Type B pancreatic cell (in vitro differentiated cells): ENCODE measurements at regions not wholly inside any gene's neighbourhood (a gene's known extent, or its start where the extent isn't known, plus 50 kb on each side); places are given as distances from the start of the nearest gene placed in this dataset.
A peak's percentile ranks its signal among the peaks of the same experiment; 100 is the strongest.

Source experiments
- DNase-seq: peaks from one replicate; pipeline ENCODE4 v3.0.0; 2021; ENCODE audit warnings: mixed read lengths; ENCODE audit not compliant: unreplicated experiment; ENCODE audit errors: extremely low spot score
- H3K27ac Mint-ChIP-seq: 2 replicates; pipeline ENCODE4 v1.8.0; 2021; ENCODE audit warnings: mild to moderate bottlenecking, mixed read lengths
- H3K27me3 Mint-ChIP-seq: 2 replicates; pipeline ENCODE4 v1.8.0; 2021; ENCODE audit warnings: mixed read lengths
- H3K36me3 Mint-ChIP-seq: 2 replicates; pipeline ENCODE4 v1.8.0; 2021; ENCODE audit warnings: mixed read lengths
- H3K4me1 Mint-ChIP-seq: one replicate; pipeline ENCODE4 v1.8.0; 2021; ENCODE audit warnings: mixed read lengths; ENCODE audit not compliant: unreplicated experiment
- H3K4me3 Mint-ChIP-seq: 2 replicates; pipeline ENCODE4 v1.8.0; 2021; ENCODE audit warnings: mild to moderate bottlenecking, mixed read lengths
- H3K9me3 Mint-ChIP-seq: 2 replicates; pipeline ENCODE4 v1.8.0; 2021; ENCODE audit warnings: mixed read lengths
- TF ChIP-seq, protein P1 (sequence below): fragments of 200-600 bp; sonication (generic); conservative IDR thresholded peaks from 2 replicates; pipeline ENCODE4 v1.5.0; 2021; ENCODE audit warnings: antibody characterized with exemption, mild to moderate bottlenecking

DNA sequence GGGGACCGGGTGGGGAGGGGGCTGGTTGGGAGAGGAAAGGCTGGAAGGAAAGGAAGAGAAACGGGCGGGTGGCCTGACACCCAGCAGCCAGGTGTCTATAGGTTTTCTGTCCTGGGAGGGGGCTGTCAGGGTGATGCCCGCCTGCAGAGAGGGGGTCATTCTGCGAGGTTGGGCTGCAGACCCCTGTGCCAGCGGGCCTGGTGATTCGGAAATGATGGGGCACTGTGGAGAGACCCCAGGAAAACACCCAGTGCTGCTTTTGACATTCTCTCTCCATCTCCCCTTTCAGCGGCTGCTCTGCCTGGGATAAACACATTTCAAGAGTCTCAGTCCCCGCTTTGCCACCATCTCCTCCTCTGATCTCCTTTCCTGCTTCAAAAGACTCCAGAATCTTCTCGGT is 168.5 kb upstream of the RTL1 start:
- Mint-ChIP-seq H3K36me3 (no peaks in the 10 kb centered on the region), H3K9me3 (no peaks in the 10 kb centered on the region), H3K27me3 (peaks cover 20% of the 10 kb centered on the region), H3K27ac (peak overlapping the region; percentile 53), H3K4me3 (no peak overlapping the region), H3K4me1 (peaks cover 17% of the 10 kb centered on the region)
- TF ChIP-seq, protein P1, sequence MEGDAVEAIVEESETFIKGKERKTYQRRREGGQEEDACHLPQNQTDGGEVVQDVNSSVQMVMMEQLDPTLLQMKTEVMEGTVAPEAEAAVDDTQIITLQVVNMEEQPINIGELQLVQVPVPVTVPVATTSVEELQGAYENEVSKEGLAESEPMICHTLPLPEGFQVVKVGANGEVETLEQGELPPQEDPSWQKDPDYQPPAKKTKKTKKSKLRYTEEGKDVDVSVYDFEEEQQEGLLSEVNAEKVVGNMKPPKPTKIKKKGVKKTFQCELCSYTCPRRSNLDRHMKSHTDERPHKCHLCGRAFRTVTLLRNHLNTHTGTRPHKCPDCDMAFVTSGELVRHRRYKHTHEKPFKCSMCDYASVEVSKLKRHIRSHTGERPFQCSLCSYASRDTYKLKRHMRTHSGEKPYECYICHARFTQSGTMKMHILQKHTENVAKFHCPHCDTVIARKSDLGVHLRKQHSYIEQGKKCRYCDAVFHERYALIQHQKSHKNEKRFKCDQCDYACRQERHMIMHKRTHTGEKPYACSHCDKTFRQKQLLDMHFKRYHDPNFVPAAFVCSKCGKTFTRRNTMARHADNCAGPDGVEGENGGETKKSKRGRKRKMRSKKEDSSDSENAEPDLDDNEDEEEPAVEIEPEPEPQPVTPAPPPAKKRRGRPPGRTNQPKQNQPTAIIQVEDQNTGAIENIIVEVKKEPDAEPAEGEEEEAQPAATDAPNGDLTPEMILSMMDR: no peak
- DNase-seq: peak; percentile 48

DNA sequence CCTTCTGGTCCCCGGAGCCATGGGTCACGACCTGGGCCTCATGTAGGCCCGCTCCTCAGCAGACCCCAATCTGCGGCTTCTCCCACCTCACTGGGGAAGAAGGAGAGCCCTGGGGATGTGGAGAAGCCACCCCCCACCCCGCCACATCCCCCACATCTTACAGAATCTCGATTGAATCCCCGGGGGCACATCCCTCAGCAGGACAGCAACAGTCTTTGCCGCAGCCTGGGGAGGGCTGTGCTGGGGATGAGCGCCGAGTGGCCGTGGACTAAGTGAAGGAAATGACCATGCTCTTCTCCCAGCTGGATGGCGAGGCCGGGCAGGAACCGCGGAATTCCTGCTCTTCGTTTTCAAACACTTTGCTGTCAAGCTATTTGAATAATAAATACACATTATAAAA is 169.0 kb upstream of the RTL1 start:
- TF ChIP-seq, protein P1: no peak
- Mint-ChIP-seq H3K4me1 (peaks cover 17% of the 10 kb centered on the region), H3K9me3 (no peaks in the 10 kb centered on the region), H3K4me3 (no peak overlapping the region), H3K27me3 (peaks cover 24% of the 10 kb centered on the region), H3K36me3 (no peaks in the 10 kb centered on the region), H3K27ac (no peak overlapping the region)
- DNase-seq: peak; percentile 62

DNA sequence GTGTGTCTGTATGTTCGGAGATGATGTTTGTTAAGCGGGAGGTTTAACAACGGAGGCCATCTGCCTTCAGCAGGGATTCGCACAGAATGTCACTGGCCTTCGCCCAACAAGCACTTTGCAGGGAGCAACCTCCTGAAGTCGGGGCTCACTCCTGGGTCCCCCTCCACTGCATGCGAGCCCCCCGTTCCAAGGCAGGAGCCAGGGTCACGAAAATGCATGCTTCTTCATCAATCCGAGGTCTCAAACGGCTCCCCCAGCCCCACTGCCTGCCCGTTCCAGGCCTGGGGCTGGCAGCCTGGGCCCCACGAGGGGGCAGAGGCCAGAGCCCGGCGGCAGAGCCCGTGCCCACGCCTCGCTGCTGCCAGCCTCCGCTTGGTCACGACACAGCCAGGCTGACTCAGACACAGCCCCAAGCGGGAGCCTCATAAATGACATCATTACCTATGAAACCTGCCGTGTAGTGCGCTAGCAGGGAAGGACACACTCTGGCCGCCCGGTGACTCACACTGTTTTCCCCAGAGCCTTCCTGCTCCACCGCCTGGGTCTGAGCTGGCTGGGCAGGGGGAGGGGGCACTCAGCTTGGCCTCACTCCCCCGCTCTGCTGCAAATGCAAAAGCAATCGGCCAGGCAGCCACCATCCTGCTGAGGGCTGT is 169.5 kb upstream of the RTL1 start:
- peak; percentile 76 for DNase-seq
- H3K9me3 Mint-ChIP-seq: no peaks in the 10 kb centered on the region
- peaks cover 21% of the 10 kb centered on the region for H3K27me3 Mint-ChIP-seq
- TF ChIP-seq, protein P1: no peak
- peaks cover 13% of the 10 kb centered on the region for H3K4me1 Mint-ChIP-seq
- no peak overlapping the region for H3K4me3 Mint-ChIP-seq
- H3K27ac Mint-ChIP-seq: no peak overlapping the region
- no peaks in the 10 kb centered on the region for H3K36me3 Mint-ChIP-seq

DNA sequence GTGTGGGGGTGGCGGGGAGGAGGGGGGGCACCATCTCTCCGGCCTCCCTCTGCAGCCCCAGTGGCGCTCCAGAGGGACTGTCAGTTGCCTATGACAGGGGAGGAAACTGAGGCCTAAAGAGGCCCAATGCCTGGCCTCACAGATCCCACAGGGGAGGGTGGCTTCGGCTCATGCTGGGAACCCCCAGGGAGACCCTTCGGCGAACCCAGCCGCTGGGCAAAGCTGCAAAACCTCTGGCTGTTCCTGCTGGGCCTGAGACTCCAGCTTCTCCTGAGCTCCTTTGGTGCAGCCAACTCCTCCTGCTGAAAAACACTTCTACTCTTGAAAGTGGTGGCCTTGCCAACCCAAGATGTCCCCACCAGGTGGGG is 170.1 kb upstream of the RTL1 start:
- Mint-ChIP-seq H3K27me3 (peaks cover 26% of the 10 kb centered on the region), H3K4me3 (no peak overlapping the region), H3K27ac (no peak overlapping the region), H3K9me3 (no peaks in the 10 kb centered on the region), H3K4me1 (peaks cover 15% of the 10 kb centered on the region), H3K36me3 (no peaks in the 10 kb centered on the region)
- DNase-seq: no peak
- TF ChIP-seq, protein P1: no peak

DNA sequence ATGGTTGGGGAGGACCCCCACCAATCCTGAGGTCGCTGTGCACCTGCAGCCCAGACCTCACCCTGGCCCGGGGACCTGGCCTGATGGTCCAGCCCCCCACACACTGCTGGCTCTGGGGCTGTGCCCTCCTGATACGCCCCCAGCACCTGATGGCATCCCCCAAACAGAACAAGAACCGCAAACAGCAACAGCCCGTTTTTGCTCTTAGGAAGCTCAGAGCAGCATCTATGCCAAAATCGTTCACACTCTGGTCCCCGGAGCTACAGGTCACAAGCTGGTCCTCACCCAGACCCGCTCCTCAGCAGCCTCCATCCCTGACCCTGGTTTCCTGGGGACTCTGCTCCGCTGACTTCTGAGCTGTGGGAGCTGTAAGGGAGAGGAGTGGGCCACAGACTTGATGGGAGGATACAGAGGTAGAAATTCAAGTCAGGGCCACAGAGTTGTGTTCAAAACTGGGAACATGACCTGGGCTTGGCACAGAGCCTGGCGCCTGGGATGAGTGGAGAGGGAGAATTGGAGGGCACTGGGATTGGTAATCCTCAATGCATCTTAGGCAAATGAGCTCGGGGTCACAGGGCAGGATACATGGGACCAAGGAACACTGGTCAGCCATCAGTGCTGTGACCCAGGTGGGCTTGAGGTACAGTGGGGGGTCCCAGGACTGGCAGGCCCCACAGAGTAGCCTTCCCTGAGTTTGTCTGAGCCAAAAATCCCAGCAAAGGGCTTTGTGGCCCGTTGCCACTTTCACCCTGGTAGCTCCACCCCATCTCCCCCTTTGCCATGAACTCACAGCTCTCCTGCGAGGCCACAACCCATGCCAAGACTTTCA is 170.9 kb upstream of the RTL1 start:
- TF ChIP-seq, protein P1: no peak
- Mint-ChIP-seq H3K9me3 (no peaks in the 10 kb centered on the region), H3K27me3 (peaks cover 30% of the 10 kb centered on the region), H3K27ac (no peak overlapping the region), H3K4me3 (no peak overlapping the region), H3K4me1 (peaks cover 10% of the 10 kb centered on the region), H3K36me3 (no peaks in the 10 kb centered on the region)
- peak; percentile 55 for DNase-seq
